ENCODE measurements at regions not wholly inside any gene's neighbourhood (a gene's known extent, or its start where the extent isn't known, plus 50 kb on each side); places are given as distances from the start of the nearest gene placed in this dataset.

GRCh38 chr17:14579716-14580115 lies 278.8 kb downstream of the HS3ST3B1 start:
- FAIRE-seq (no peak), DNase-seq (ENCODE audit: extremely low read depth in 1 of 4, low spot score in 3 of 4) (no peak), ATAC-seq (no peak)
- 0% methylated on average over 3 of the region's 3 CpGs for WGBS (ENCODE audit: insufficient coverage, low coverage, missing lambda C conversion rate)
- BruUV-seq (replicated peaks): no TSS peak
- Histone ChIP-seq H3K9me3 (replicated peaks; ENCODE audit: control insufficient read depth, insufficient read depth, low read depth, low read length) (no peaks in the 10 kb centered on the region), H3K4me1 (replicated peaks in 1 of 2; ENCODE audit: control insufficient read depth in 2 of 2, insufficient read depth in 2 of 2, low read length in 2 of 2) (no peaks in the 10 kb centered on the region), H2AFZ (ENCODE audit: low read depth, low read length) (no peak overlapping the region), H3K9ac (ENCODE audit: insufficient read depth in 1 of 2, low read depth in 2 of 2, low read length in 2 of 2) (no peak overlapping the region), H3K9me1 (ENCODE audit: control insufficient read depth, insufficient read depth, low read length) (no peaks in the 10 kb centered on the region), H4K20me1 (replicated peaks; ENCODE audit: control insufficient read depth, insufficient read depth, low read length) (no peaks in the 10 kb centered on the region), H3K4me2 (ENCODE audit: insufficient read depth, low read length) (no peak overlapping the region), H3K4me3 (no peak overlapping the region), H3K36me3 (ENCODE audit: control insufficient read depth, insufficient read depth, low read length) (no peaks in the 10 kb centered on the region), H3K27me3 (ENCODE audit: control insufficient read depth in 2 of 2, insufficient read depth in 2 of 2, low read length in 2 of 2) (peaks cover 0 to 5% of the 10 kb centered on the region in 2 experiments; a peak in 1 of 5 replicates), H3K79me2 (ENCODE audit: control insufficient read depth, insufficient read depth, low read length) (no peaks in the 10 kb centered on the region), H3K27ac (ENCODE audit: extremely low read depth, low read depth, low read length) (no peak overlapping the region)
- TF ChIP-seq CBX2 (IDR thresholded peaks at IDR 0.05; ENCODE audit: insufficient read depth, low read length, poor library complexity, severe bottlenecking) (no peak), PRMT5 (CRISPR knock-in tag; IDR thresholded peaks at IDR 0.05) (no peak), ZNF75A (CRISPR knock-in tag; IDR thresholded peaks at IDR 0.05) (no peak), ILF3 (IDR thresholded peaks at IDR 0.05; ENCODE audit: borderline replicate concordance) (no peak), NCOA2 (IDR thresholded peaks at IDR 0.05; ENCODE audit: partially characterized antibody in 2 of 2) (no peak), PRPF4 (IDR thresholded peaks at IDR 0.05; ENCODE audit: insufficient read depth, low read depth, low read length, poor library complexity, severe bottlenecking) (no peak), HEY1 (CRISPR knock-in tag; IDR thresholded peaks at IDR 0.05; ENCODE audit: borderline replicate concordance) (no peak), ZBTB8A (IDR thresholded peaks at IDR 0.05; ENCODE audit: partially characterized antibody) (no peak), CBFB (CRISPR knock-in tag; IDR thresholded peaks at IDR 0.05) (no peak), TAF9B (IDR thresholded peaks at IDR 0.05; ENCODE audit: partially characterized antibody) (no peak), POLR2B (IDR thresholded peaks at IDR 0.05; ENCODE audit: low read depth, partially characterized antibody) (no peak)
- CTCF ChIA-PET (ENCODE audit: low intra/inter-chr PET ratio): no interaction called here
- intact Hi-C loops (cut with micrococcal nuclease): no loop called here
- POLR2A ChIA-PET: no interaction called here
- in situ Hi-C loops (cut with MboI): no loop called here
